ENCODE measurements at regions not wholly inside any gene's neighbourhood (a gene's known extent, or its start where the extent isn't known, plus 50 kb on each side); places are given as distances from the start of the nearest gene placed in this dataset.

DNA sequence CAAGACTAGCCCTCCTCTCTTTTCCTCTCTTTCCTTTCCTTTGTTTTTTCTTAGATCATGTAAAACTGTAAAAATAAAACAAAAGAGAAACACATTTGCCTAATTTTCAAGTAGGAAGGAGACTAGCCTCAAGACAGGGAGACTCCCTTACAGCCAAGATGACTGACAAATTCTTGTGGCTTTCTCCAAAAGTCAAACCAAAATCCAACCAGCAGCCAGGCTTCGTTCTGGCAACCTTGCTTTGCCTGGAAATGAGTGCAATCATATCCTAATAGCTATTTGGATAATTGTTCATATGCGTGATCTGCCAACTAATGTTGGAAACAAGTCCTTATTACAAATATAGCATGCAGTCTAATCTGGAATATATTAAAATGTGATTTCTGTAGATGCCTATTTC is 868.9 kb upstream of the SOX9 start:
- no peak for TF ChIP-seq POLR2AphosphoS5 (IDR thresholded peaks at IDR 0.05; ENCODE audit: low read depth, low read length)
- no peak for TF ChIP-seq TAF1 (IDR thresholded peaks at IDR 0.05; ENCODE audit: low read depth, low read length)
- no peak for TF ChIP-seq POLR2A (IDR thresholded peaks at IDR 0.05; ENCODE audit: low read depth, low read length)
- TF ChIP-seq SPI1 (IDR thresholded peaks at IDR 0.05; ENCODE audit: low read depth, low read length) = no peak
- TF ChIP-seq POU2F2 (IDR thresholded peaks at IDR 0.05; ENCODE audit: low read depth, low read length) = no peak
- TF ChIP-seq PAX5 (IDR thresholded peaks at IDR 0.05; ENCODE audit: insufficient read depth, low read length, severe bottlenecking) = no peak
